ENCODE measurements at regions not wholly inside any gene's neighbourhood (a gene's known extent, or its start where the extent isn't known, plus 50 kb on each side); places are given as distances from the start of the nearest gene placed in this dataset.
A peak's percentile ranks its signal among the peaks of the same experiment; 100 is the strongest.

DNA sequence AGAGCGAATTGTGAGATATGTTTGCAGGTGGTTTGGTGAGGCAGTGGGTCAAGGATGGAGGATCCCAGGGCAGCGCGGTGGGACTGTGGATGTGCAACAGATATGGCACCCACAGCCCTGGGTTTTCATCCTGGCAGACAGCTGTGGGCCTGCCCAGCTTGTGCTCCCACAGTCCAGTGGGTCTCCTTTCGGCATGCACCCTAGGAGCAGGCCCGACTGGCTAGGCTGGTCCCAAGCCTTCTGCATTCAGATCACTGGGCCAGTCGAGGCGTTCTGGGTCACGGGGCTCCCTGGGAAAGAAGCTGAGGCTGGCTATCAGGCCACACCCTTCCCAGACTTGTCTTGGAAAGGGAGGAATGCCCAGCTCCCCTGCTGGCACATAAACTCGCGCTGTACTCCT, 2289.6 kb downstream of the ARAP2 start:
- 71 to 90% methylated on average over 7 to 10 of the region's 10 CpGs for WGBS, 2 donors
- TF ChIP-seq POLR2A (IDR thresholded peaks at IDR 0.05): no peak
- TF ChIP-seq, protein P1, sequence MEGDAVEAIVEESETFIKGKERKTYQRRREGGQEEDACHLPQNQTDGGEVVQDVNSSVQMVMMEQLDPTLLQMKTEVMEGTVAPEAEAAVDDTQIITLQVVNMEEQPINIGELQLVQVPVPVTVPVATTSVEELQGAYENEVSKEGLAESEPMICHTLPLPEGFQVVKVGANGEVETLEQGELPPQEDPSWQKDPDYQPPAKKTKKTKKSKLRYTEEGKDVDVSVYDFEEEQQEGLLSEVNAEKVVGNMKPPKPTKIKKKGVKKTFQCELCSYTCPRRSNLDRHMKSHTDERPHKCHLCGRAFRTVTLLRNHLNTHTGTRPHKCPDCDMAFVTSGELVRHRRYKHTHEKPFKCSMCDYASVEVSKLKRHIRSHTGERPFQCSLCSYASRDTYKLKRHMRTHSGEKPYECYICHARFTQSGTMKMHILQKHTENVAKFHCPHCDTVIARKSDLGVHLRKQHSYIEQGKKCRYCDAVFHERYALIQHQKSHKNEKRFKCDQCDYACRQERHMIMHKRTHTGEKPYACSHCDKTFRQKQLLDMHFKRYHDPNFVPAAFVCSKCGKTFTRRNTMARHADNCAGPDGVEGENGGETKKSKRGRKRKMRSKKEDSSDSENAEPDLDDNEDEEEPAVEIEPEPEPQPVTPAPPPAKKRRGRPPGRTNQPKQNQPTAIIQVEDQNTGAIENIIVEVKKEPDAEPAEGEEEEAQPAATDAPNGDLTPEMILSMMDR (IDR thresholded peaks at IDR 0.05): no peak
- intact Hi-C loops (cut with DNase I; ENCODE audit: low total_unique reads): no loop called here
- no peaks in the 10 kb centered on the region for H3K36me3 ChIP-seq (ENCODE audit: low read depth, missing control alignments)
- no peaks in the 10 kb centered on the region for H3K27me3 ChIP-seq
- no peaks in the 10 kb centered on the region for H3K9me3 ChIP-seq
- no peak overlapping the region for H3K4me3 ChIP-seq
- H3K4me1 ChIP-seq: no peaks in the 10 kb centered on the region
- no peak for DNase-seq
- no peak overlapping the region for H3K27ac ChIP-seq

DNA sequence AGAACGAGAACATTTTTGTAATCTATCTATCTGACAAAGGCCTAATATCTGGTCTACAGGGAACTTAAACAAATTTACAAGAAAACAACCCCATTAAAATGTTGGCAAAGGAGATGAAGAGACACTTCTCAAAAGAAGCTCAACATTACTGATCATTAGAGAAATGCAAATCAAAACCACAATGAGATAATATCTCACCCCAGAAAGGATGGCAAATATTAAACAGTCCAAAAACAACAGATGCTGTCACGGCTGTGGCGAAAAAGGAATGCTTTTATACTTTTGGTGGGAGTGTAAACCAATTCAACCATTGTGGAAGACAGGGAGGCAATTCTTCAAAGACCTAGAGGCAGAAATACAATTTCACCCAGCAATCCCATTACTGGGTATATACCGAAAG, 2284.8 kb downstream of the ARAP2 start:
- H3K27me3 ChIP-seq: no peaks in the 10 kb centered on the region
- 76 to 87% methylated on average over 4 of the region's 4 CpGs for WGBS, 2 donors
- H3K4me1 ChIP-seq: no peaks in the 10 kb centered on the region
- no peak for DNase-seq
- intact Hi-C loops (cut with DNase I; ENCODE audit: low total_unique reads): no loop called here
- no peak overlapping the region for H3K27ac ChIP-seq
- no peak overlapping the region for H3K4me3 ChIP-seq
- TF ChIP-seq POLR2A (IDR thresholded peaks at IDR 0.05): no peak
- TF ChIP-seq, protein P1 (IDR thresholded peaks at IDR 0.05): no peak
- H3K9me3 ChIP-seq: no peaks in the 10 kb centered on the region
- H3K36me3 ChIP-seq (ENCODE audit: low read depth, missing control alignments): no peaks in the 10 kb centered on the region

DNA sequence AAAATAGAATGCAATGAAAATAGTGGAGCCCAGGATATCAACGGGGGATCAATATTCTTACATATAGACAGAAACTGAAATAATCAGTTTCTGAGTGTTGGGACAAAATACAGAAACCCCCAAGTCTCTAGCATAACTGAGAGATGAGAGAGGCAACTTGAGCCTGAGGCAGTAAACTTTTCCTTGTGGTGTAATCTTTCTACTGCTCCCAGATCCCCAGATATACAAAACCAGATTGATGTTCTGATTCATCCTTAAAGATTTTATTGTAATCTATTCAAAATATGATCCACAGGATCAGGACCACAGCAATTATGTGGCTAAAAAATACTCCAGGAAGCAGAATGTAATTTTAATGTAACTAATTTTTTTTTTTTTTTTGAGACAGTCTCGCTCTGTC, 2282.6 kb downstream of the ARAP2 start:
- no peak for DNase-seq
- WGBS, 2 donors: 83 to 89% methylated on average over 2 of the region's 2 CpGs

DNA sequence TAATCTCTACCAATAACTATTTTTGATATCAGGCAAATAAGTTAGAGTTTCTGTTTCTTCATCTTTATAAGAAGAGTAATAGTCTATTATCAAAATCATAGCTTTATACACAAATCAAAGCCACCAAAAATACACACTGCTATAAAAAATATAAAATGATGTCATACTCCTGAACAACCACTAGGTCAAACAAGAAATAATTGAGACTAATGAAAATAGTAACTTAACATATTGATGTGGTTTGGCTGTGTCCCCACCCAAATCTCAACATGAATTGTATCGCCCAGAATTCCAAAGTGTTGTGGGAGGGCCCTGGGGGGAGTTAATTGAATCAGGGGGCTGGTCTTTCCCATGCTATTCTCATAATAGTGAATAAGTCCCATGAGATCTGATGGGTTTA, 2277.5 kb downstream of the ARAP2 start:
- no peak for DNase-seq
- 35 to 97% methylated on average over 1 of the region's 1 CpG for WGBS, 2 donors
- TF ChIP-seq, protein P1 (IDR thresholded peaks at IDR 0.05): peak in 1 of 3 experiments; percentile 48
- TF ChIP-seq POLR2A (IDR thresholded peaks at IDR 0.05): no peak
- no peaks in the 10 kb centered on the region for H3K36me3 ChIP-seq (ENCODE audit: low read depth, missing control alignments)
- H3K27ac ChIP-seq: no peak overlapping the region
- H3K4me3 ChIP-seq: no peak overlapping the region
- H3K4me1 ChIP-seq: no peaks in the 10 kb centered on the region
- H3K27me3 ChIP-seq: no peaks in the 10 kb centered on the region
- intact Hi-C loops (cut with DNase I; ENCODE audit: low total_unique reads): no loop called here
- H3K9me3 ChIP-seq: no peaks in the 10 kb centered on the region

More for the DNA sequence above, 2282.6 kb downstream of the ARAP2 start:
- H3K4me3 ChIP-seq: no peak overlapping the region
- TF ChIP-seq, protein P1 (IDR thresholded peaks at IDR 0.05): no peak
- no peak for TF ChIP-seq POLR2A (IDR thresholded peaks at IDR 0.05)
- H3K27ac ChIP-seq: no peak overlapping the region
- H3K9me3 ChIP-seq: no peaks in the 10 kb centered on the region
- H3K36me3 ChIP-seq (ENCODE audit: low read depth, missing control alignments): no peaks in the 10 kb centered on the region
- intact Hi-C loops (cut with DNase I; ENCODE audit: low total_unique reads): no loop called here
- H3K4me1 ChIP-seq: no peaks in the 10 kb centered on the region
- H3K27me3 ChIP-seq: no peaks in the 10 kb centered on the region

DNA sequence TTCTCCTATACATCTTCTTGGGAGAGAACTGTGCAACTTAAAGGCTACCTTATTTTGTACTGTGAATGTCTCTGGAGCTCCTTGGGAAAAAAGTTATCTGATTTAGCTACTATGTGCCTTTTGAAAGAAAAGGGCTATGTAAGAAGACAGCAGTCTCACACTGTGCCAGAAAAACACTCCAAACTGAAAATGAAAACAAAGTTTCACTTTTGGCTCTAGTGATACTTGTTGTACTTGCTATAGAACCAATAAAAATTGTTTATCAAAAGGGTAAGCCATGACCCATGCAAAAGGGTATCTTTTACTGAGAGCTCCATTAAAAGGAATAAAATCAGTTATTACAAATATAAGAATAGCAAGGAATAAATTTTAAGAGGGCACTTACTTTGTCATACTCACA, 2270.0 kb downstream of the ARAP2 start:
- H3K27me3 ChIP-seq: no peaks in the 10 kb centered on the region
- no peaks in the 10 kb centered on the region for H3K4me1 ChIP-seq
- H3K4me3 ChIP-seq: no peak overlapping the region
- H3K36me3 ChIP-seq (ENCODE audit: low read depth, missing control alignments): no peaks in the 10 kb centered on the region
- intact Hi-C loops (cut with DNase I; ENCODE audit: low total_unique reads): no loop called here
- no peak overlapping the region for H3K27ac ChIP-seq
- TF ChIP-seq, protein P1 (IDR thresholded peaks at IDR 0.05): no peak
- TF ChIP-seq POLR2A (IDR thresholded peaks at IDR 0.05): no peak
- no peak for DNase-seq
- H3K9me3 ChIP-seq: no peaks in the 10 kb centered on the region
